NCI-H510A treated with DMSO at 0.1 percent for 48 hours (cell line): ENCODE measurements at regions not wholly inside any gene's neighbourhood (a gene's known extent, or its start where the extent isn't known, plus 50 kb on each side); places are given as distances from the start of the nearest gene placed in this dataset.

Experiments used
- DNase-seq: peaks from one replicate; lab custom pipeline; 2025; lab: John Stamatoyannopoulos, UW

DNA sequence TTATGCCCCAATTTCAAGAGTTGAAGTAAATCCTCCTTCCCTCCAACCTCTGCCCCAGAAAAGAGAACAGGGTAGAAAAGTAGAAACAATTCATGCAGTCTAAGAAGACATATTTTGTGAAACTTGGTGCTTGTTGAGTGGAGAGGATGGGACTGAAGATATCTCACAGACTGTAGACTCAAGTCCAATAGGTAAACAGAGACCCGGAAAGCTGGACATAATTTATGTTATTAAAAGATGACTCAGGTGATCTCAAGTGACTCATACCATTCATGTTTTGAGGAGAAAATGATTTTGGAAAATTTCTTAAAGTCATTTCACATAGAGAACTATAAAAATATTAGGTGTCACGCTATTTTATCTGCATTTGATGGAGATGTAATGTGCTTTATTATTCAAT is 203.1 kb upstream of the SOX9 start:
- no peak for DNase-seq

DNA sequence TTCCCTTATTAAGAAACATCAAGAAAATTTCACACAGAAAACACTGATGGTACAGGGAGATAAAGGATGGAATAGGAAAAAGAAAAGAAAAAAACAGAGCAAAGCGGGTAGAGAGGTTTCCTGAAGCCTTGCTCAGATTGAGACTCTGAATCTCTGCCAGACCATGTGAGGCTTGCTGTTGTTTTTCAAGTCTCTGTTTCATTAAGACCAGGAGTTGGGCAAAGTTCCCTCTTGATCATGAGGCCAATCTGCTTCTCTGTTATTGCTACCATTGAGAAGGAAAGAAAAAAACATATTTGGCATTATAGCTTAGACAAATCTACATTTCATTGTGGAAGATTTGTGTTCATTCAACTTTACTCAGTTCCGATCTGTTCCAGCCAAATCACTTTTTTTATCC is 201.6 kb upstream of the SOX9 start:
- DNase-seq: no peak

GRCh38 chr17:71919896-71920295 is 200.9 kb upstream of the SOX9 start:
- no peak for DNase-seq

- DNase-seq: peak; percentile 10
Measured at GRCh38 chr17:71921796-71922195, 199.0 kb upstream of the SOX9 start.

- peak; percentile 14 for DNase-seq
Measured at GRCh38 chr17:71922439-71922838, 198.4 kb upstream of the SOX9 start.

GRCh38 chr17:71926746-71927398 is 193.9 kb upstream of the SOX9 start:
- DNase-seq: no peak

- no peak for DNase-seq
Measured at GRCh38 chr17:71933306-71933705, 187.5 kb upstream of the SOX9 start.

DNA sequence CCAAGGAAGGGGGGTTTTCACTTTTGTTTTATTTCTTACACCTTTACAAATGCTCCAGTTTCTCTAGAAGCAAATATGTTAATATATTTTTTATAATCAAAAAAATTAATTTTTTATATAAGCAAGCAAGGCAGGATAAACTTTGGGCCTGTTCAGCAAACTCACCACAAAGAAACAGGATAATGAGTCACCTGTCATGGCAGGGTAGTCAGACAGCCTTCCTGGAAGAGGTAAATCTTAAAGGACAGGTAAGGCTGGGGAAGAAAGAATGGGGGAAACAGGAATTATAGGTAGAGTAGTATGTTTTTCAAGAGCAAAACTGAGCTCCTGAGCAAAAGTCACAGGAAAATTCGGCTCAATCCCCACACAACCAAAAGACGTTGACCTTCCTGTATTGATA is 186.3 kb upstream of the SOX9 start:
- no peak for DNase-seq

- no peak for DNase-seq
Measured at GRCh38 chr17:71935341-71935740, 185.5 kb upstream of the SOX9 start.

DNA sequence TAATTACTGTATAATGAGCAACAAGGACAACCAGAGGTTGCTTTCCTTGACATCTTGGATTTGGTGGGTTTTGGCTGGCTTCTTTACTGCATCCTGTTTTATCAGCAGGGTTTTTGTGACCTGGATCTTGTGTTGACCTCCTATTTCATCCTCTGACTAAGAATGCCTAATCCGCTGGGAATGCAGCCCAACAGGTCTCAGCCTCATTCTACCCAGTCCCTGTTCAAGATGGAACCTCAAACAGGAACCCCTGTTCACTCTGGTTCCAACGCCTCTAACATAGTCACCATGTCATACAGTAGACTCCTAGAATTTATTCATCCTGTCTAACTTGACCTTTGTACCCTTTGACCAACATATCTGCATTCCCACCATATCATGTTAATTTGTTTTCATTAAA is 183.8 kb upstream of the SOX9 start:
- DNase-seq: no peak

- no peak for DNase-seq
Measured at GRCh38 chr17:71937914-71938313, 182.9 kb upstream of the SOX9 start.

DNA sequence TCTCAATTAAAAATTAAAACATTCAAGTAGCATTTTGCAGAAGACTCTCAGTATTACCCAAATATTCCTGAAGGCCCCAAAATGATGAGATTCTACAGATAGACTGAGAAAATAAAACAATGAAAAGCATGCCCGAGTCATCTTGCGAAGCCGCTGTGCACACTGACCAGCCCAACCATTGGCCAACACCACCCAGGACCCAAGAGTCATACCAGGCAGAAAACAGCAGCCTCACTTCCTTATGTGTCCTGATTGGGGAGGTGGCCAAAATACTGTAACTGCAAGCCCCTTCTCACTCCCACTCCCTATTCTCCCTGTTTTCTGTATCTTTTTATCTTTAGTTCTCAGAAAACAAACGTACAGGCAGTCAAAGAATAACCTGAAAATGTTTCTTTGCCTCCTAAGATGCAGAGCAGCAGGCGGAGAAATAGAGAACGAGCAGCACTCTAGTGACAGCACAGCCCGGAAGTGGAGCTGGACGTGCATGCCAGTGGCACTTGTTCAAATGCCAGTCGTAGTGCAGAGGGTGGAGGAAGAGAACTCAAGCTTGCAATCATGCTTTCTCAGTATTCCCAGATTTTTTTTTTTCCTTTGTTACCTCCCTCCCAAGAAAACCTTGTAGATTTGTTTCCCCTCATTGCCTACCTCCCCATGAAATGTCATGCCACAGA is 182.3 kb upstream of the SOX9 start:
- DNase-seq: no peak

- DNase-seq: no peak
Measured at GRCh38 chr17:71941920-71942319, 178.9 kb upstream of the SOX9 start.

- no peak for DNase-seq
Measured at GRCh38 chr17:71942626-71943025, 178.2 kb upstream of the SOX9 start.

- no peak for DNase-seq
Measured at GRCh38 chr17:71948703-71949422, 172.0 kb upstream of the SOX9 start.

- no peak for DNase-seq
Measured at GRCh38 chr17:71959154-71959553, 161.7 kb upstream of the SOX9 start.

GRCh38 chr17:71963351-71963750 is 157.5 kb upstream of the SOX9 start:
- no peak for DNase-seq

GRCh38 chr17:71963791-71964190 is 157.0 kb upstream of the SOX9 start:
- DNase-seq: no peak

DNA sequence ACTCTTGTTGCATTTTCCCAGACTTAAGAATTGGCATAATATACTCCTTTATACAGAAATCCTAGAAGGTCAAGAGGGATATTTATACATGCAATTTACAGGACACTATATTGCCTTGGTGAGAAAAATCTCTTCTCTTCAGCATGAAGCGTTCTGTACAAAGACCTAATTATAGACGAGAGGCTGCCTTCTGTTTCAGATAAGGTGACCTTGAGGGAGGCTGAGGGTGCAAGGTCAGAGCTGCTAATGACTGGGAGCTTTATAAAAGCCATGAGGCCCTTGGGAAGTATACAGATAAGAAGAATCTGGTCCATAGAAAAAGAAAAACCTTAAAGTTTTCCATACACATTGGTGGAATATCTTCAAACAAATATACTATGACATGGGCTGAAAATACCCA is 156.3 kb upstream of the SOX9 start:
- no peak for DNase-seq

- no peak for DNase-seq
Measured at GRCh38 chr17:71966055-71966454, 154.8 kb upstream of the SOX9 start.

GRCh38 chr17:71966459-71967313 is 154.1 kb upstream of the SOX9 start:
- DNase-seq: no peak

GRCh38 chr17:71969500-71969899 is 151.3 kb upstream of the SOX9 start:
- no peak for DNase-seq
